GM19238 (cell line): ENCODE measurements at regions not wholly inside any gene's neighbourhood (a gene's known extent, or its start where the extent isn't known, plus 50 kb on each side); places are given as distances from the start of the nearest gene placed in this dataset.

Experiments
- DNase-seq: peaks from one replicate; pipeline ENCODE4 v3.0.0; 2011; ENCODE audit warnings: low spot score; ENCODE audit not compliant: insufficient read length

DNA sequence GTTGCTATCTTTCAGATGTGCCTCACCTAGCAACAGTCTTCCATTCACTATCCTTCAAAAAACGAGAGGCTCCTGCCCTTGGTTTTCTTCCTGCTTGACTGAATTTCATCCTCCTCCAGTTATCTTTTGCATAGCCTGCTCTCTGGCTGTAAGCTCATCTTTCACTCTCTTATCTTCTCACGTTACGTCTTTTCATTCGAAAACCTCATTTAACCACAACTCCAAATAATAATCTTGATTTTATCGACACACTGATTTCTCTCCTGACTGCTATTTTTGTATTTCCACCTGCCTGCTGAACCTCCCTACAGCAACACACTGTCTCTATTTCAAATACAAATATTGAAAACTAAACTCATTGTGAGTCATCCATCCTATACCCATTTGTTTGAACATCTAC, 230.7 kb upstream of the TMC3 start:
- no peak for DNase-seq

DNA sequence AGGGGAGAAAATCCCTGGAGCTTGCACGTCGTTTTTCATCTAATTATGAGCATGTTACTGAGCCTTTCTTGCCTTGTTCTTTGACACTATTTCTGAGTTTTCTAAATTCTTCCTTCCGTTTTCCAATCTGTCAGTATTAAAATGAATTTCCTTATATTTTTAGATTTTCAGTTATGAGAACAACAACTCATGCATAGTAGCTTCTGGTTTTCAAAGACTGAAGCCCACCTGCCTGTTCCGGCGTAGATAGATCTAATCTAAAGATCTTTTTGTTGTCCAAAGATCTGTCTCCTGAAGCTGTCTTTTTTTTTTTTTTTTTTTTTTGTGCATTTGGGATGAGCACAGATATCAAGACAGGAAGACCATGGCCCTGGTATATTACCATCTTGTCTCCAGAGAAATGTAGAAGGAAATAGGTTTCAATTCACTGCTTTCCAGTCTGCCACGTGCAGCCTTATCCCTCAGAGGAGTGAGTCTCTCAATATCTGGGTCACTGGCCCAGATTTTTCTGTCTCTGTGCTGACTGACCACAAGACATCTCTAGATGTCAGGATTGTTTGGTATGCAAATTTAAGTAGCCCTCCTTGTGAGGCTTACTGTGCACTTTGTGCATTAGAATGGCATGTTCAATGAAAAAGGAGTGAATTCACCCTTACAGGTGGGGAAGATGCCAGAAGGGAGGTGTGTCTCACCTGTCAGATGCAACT, 222.3 kb upstream of the TMC3 start:
- no peak for DNase-seq

DNA sequence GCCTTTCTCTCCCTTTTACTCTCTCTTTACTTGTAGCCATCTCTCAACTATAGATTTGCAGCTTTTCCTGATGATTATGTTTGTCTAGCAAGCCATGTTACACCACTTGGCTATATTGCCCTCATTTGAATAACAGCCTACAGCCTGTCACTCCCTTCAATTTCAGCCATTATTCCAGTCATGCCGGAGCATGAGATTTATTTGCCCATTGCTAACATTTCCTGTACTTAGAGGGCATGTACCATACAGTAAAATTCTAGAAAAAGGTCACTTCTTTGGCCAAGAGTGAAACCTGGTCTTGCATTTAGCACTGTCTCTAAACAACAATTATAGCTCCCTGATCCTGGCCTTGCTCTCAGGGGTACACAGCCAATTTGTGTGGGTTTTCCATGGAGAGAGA, 221.7 kb upstream of the TMC3 start:
- no peak for DNase-seq

DNA sequence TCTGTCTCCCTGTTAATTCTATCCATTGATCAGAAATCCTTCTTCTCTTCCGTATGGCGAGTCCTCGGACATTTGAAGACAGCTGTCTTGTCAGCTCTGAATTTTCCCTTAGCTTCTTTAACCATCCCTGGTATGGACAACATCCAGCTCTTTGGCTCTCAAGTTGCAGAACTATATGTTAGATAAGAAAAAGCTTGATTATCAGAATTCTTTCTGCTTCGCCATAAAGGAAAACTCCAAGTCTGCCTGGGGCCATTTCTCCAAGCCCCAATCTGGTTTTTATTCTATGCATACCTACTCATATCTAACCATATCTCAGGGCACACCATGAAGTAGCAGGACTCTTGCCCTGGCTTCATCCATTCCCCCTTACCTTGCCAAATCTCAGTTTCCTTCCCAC, 215.7 kb upstream of the TMC3 start:
- no peak for DNase-seq

DNA sequence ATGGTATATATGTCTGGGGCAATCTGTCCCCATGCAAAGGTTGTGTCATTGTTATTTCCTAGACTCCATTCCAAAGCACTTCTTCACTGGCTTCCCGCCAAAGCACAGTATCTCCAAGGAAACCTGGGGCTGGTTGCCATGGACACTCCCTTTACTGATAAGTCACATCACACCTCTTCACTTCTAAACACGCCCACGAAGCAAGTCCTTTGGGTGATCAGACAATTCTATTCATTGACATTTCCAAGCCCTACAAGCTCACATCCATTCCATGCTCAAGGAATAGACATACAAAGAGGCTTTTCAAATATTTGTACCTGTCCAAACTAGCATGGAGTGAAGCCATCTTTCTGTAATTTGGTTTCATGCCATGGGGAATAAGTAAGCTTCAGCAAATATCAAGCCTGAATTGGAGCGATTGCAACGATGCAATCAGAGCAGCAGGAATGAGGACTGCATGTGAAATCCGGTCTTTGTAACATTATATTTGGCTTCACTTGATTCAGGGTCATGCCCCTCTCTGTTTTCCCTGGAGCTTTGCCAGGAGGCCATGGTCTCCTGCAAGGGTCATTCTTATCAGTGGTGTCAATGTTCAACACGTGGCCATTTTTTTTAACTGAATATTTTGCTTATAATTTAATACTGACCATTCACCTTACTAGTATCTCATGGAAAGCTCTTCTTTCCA, 201.6 kb upstream of the TMC3 start:
- DNase-seq = no peak

DNA sequence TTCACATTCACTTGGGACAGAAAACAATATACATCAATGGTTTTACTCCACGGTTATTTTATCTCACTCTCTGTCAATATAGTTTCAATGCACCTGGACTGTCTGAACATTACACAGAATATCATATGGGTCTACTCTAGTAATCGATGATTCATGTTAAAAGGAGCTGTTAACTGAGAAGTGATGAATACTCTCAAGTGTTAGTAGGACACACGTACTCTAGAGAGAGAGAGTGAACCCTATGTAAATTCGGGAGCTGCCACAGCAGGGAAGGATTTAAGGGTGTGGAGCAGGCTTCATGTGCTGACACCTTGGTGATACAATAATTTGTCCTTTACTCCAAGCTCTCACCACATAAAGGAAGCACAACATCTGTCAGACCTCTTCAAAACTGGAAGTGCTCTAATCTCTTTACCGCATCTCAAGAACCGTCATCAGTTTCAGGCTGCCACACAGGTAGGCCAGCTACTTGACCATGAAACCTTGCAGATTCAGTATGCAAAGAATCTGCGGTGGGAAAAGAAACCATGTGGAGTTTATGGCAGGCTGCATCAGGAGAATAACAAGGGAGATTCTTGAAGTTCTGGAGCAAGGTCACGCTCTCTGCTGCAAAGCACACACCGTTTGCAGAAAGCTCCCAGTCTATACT, 199.2 kb upstream of the TMC3 start:
- DNase-seq = no peak

DNA sequence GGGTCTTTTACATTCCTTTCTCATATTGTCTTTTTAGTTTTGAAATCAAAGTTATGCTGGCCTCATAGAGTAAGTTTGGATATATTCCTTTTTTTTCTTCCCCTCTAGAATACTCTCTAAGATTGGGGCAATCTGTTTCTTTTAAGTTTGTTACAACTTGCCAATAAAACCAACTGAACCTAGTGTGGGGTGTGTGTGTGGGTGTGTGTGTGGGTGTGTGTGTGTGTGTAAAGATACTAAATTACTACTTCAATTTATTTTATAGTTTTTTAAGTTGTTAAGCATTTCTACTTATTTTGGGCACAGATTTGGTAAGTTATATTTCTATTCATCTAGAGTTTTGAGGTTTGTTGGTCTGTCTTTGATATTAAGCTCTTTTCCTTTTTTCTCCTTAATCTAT, 198.2 kb upstream of the TMC3 start:
- no peak for DNase-seq

DNA sequence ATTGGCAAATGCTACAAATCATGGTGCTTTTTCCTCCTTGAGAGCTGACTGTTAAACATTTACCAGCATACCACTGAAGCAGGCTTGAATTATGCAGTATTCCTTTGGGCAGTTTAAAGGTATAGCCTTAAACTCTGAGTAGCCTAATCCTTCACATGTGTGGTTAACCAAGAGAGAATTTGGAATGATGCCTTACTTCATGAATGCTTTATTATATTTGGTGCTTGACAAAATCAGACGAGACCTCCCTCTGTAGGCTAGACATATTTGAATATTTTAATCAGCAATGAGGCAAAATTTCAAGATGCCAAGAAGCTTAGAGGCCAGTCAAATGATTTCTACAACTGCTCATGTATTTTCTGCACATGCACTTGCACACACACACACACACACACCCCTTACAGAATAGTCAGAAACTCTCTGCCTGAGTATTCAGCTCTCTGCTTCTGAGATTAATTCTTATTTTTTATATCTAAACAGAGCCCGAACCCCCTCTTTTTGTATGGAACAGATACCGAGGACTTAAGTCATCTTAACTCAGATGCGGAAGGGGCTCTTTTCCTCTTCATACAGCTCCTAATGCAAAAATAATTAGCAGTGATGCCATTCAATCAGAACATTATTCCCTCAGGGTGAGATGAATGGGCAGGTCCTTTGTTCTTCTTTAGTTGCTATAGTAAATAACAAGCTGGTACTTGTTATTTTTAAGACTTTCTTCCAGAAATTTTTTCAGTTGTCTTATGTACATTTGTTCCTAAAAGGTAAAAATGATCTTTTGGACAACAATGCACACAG, 195.5 kb upstream of the TMC3 start:
- DNase-seq = no peak

DNA sequence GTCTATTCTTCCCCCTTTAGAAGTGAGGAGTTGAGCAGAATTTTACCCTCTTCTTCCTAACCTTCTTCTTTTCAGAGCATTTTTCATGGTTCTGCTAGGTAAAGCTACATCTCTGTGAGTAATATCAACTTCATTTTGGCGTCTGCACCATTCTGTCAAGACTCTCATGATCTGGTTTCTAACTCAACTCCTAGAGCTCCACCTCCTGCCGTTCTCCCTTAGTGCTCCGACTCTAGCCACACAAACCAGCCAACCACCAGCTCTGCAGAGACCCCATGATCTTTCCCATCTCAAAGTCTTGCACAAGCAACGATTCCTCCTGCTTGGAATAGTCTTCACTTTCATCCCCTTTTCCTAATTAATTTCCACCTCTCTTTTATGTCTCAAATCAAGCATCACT, 193.9 kb upstream of the TMC3 start:
- no peak for DNase-seq

DNA sequence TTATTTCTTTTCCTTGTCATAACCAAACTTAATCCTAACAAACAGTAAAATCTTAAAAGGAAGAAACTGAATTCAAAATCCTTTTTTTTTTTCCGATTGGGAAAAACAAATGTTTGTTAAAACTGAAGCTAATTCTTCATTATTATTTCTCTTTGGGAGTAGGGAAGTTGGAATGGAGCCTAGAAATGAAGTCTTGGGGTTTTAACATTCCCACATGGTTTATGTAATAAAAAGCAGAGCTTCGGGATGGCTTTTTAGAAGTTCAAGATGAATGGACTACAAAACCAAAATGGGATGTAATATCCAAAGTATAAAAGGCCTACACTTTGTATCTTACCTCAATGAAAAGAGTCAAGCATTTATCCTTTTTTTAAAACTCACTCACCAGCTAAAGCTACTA, 189.0 kb upstream of the TMC3 start:
- DNase-seq = no peak

DNA sequence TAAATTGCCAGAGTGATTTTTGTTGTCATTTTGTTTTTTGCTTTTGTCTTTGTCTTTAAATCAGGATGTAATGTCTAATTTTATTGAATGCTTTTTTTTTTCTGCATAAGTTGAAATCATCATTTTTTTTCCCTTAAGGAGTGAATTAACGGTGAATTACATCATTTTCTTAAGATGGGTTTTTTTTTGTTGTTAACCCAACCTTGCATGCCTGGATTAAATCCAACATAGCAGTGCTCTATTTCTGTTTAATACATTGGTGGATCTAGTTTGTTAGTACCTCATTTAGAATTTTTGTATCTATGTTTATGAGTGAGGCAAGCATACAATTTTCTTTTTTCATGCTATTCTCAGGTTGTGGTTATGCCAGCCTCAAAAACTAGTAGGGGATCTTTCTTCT, 186.4 kb upstream of the TMC3 start:
- no peak for DNase-seq

DNA sequence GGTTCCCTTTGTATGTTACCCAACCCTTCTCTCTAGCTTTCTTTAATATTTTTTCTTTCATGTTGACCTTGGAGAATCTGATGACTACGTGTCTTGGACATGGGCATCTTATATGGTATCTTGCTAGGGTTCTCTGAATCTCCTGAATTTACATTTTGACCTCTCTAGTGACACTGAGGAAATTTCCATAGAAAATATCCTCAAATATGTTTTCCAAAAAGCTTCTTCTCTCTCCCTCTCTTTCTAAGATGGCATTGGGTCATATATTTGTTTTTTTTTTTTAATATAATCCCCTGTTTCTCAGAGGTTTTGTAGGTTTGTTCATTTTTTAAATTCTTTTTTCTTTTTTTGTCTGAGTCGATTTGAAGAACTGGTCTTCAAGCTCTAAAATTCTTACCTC, 184.0 kb upstream of the TMC3 start:
- DNase-seq = no peak

DNA sequence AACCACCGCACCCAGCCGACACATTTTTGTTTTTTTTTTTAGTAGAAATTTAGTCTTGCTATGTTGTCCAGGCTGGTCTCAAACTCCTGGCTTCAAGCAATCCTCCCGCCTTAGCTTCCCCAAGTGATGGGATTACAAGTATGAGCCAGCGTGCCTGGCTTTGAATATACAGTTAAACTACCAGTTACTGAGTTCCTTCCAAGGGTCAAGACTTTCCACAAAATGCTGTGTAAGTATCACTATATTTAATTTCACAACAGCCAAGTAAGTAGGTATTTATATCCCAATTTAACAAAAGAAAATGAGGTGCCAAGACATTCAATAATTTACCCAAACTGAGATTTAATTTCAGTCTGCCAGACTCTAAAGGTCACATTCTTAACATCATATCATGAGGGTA, 181.3 kb upstream of the TMC3 start:
- no peak for DNase-seq

DNA sequence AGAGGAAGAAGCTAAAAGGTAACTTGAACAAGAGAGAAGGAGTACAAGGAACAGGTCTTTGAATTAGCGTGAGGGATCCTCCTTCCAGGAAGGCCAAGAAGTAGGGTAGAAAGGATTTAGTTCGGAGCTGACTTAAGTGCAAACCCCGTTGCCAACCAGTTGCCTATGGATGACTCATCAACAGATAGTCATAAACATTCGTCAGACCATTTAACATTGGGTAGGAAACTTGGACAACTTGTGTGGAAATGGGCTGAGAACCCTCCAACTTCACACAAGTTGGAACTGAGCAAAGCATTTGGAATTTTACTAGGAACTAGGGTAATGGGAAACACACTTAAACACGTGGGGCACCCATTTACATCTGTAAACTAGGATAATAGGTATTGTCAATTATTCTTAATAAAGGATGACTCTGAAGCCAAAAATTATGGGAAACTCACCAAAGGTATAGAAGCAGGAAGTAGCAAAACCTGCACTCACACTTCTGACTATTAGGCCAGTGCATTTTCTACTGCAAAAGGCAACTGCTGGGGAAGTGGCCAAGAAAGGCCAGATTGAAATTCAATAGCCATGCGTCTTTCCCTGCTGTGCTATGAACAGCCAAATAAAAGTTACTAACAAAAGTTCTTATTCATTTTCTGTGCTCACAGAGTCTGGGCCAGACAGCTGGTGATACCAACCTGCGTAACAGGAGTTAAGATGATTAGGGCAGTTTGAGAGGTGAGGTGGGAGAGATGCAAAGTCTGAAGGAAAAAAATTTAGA, 174.5 kb upstream of the TMC3 start:
- no peak for DNase-seq

DNA sequence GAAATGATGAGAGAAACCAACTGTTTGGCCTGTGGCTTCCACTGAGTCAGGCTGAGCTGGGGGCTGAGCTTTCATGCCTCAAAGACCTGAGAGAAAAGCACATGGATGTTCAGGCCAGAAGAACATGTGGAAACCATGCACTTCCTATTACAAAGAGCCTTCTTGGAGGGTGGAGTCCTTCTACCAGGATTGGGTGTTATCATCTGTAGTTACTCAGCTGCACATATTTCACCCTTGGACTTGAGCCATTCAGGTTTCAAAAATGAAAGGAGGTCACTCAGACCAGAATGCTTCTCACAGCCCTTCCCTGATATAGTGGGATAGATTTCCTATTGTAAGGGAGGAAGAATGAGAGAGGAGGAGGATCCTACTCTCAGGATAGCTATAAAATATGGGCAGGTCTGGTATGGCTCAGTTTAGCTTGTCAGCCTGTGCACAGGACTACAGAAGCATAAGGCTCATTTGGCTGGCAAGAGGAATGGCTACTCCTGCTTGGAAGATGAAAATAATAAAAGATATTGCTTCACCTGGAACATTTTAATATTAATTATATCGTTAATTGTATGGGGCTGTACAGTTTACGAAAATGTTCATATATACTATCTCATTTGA, 173.6 kb upstream of the TMC3 start:
- no peak for DNase-seq

DNA sequence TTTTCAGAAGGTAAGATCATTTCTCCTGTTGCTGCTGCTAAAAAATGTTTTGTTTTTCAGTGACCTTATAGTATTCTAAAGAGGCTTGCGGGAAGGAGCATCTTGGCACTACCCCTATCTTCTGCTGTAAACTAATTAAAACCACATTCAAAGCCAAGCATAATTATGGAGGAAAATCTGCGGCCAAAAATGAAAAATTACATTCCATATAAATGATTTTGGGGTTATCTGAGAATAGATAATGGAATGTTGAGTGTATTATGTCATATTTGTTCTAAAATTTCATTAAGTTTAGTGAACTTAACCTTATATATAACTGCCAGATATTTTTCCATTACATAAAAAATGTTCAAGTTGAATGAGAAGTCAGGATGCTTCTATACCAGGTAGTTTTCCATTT, 170.4 kb upstream of the TMC3 start:
- no peak for DNase-seq

DNA sequence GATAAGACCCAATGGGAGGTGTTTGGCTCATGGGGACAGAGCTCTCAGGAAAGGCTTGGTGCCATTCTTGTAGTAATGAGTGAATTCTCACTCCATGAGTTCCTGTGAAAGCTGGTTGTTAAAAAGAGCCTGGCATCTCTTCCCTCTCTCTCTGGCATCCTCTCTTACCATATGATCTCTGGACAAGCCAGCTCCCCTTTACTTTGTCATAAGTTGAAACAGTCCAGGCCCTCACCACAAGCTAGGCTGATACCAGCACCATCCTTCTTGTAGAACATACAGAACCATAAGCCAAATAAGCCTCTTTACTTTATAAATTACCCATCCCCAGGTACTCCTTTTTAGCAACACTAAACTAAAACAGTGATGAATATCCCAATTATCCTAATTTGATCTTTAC, 166.9 kb upstream of the TMC3 start:
- no peak for DNase-seq

DNA sequence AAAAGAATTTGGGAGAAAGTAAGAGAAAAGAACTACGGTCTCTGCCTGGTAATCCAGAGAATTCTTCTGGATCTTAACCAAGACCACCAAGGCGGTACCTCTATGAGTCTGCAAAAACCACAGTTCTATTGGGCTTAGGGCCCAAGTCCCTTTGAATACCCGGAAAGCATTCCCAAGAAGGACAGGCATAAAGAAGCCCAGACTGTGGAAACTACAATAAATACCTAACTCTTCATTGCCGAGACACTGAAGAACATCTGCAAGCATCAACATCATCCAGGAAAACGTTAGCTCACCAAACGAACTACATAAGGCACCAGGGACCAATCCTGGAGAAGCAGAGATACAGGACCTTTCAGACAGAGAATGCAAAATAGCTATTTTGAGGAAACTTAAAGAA, 162.3 kb upstream of the TMC3 start:
- no peak for DNase-seq

DNA sequence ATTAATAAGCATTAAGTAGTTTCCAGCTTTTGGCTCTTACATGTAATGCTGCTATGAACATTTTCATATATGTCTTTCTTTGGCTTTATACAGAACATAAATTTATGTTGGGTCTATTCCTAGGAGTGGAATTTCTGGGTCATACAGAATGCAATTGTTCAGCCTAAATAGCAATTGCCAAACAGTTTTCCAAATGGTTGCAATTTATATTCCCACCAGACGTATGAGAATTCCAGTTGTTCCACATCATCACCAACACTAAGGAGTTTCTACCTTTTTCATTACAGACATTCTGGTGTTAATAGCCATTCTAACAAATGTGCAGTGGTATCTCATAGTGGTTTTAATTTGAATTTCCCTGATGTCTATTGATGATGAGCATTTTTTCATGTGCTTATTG, 160.1 kb upstream of the TMC3 start:
- DNase-seq = no peak

DNA sequence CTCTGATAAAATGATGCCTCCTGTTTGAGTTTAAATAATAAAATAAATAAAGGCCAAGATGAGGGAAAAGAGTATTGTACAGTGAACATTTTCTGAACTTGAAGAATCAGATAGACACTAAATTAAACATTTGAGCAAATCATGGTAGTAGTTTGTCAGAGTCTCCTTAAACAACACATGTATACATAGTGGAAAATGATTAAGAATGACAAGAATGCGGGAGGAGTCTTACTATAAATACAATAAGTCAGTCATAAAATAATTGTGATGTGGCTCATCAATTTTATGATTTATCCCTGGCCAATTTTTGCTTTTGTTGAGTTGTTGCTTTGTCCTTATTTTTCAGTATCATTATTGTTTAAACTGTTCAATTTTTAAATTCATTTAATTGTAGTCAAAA, 158.0 kb upstream of the TMC3 start:
- DNase-seq = no peak

DNA sequence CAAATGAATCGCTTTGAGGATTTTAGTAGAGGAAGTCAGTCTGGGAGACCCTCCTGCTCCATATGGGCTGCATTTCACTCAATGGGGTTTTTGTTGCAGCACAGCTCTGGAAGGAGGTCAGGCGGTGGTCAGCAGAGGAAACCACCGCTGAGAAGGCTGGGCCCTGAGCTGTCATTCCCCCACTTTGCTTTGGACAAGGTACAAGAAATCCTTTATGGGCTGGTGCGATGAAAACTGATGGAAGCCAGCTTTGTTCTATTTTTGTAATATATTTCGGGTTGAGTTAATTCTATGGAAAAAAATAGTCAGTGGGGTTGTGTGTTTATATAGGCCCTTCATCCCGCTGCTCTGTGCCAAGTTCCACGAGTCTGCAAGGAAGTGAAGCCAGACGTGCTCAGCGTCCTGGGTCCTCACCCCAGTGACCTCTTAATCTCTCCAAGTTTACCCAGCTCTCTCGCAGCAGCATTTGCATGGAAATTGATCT, 157.1 kb upstream of the TMC3 start:
- no peak for DNase-seq
